HEK293 (cell line): ENCODE measurements at regions not wholly inside any gene's neighbourhood (a gene's known extent, or its start where the extent isn't known, plus 50 kb on each side); places are given as distances from the start of the nearest gene placed in this dataset.

Experiments used
- CTCF ChIA-PET: fragments of 350-600 bp; formaldehyde crosslinking; extraction: SDS; loops from one replicate; lab custom pipeline; 2021; ENCODE audit warnings: antibody characterized with exemption; lab: Yijun Ruan, JAX
- POLR2A ChIA-PET: fragments of 300-600 bp; formaldehyde crosslinking; extraction: SDS; loops from one replicate; lab custom pipeline; 2020; ENCODE audit warnings: antibody characterized with exemption, inconsistent platforms; lab: Yijun Ruan, JAX
- H3K27ac ChIP-seq: fragments of 200-500 bp; sonication (Bioruptor generic); 2 replicates; pipeline ENCODE4 v1.5.1; 2014; ENCODE audit warnings: low read depth, low read length, control low read depth, inconsistent platforms; ENCODE audit errors: extremely low read depth
- H3K36me3 ChIP-seq, 2 experiments: fragments of 200-500 bp in 1 of 2; sonication (Bioruptor generic) in 1 of 2; 1 replicate in 1 of 2; 2 replicates in 1 of 2; pipeline ENCODE4 v1.5.1; 2014 to 2017; ENCODE audit warnings: inconsistent platforms in 2 of 2, low read length in 2 of 2; ENCODE audit not compliant: control insufficient read depth in 2 of 2, insufficient read depth in 1 of 2
- H3K4me1 ChIP-seq: fragments of 200-500 bp; sonication (Bioruptor generic); 2 replicates; pipeline ENCODE4 v1.5.1; 2014; ENCODE audit warnings: mild to moderate bottlenecking, low read length, inconsistent platforms; ENCODE audit not compliant: control insufficient read depth, insufficient read depth
- H3K4me3 ChIP-seq: 2 replicates; pipeline ENCODE4 v1.5.1; 2011; ENCODE audit warnings: low read depth, mild to moderate bottlenecking, control low read depth, low read length, moderate library complexity
- H3K9me3 ChIP-seq: fragments of 200-500 bp; sonication (Bioruptor generic); 2 replicates; pipeline ENCODE4 v1.5.1; 2014; ENCODE audit warnings: low read depth, low read length, inconsistent platforms; ENCODE audit not compliant: control insufficient read depth, insufficient read depth
- HOXA7 ChIP-seq: sonication (generic); formaldehyde crosslinking; IDR thresholded peaks from 2 replicates; pipeline ENCODE4 v1.8.1; 2022; ENCODE audit warnings: missing genetic modification reagents, borderline replicate concordance
- HOXC10 ChIP-seq: sonication (generic); formaldehyde crosslinking; IDR thresholded peaks from 2 replicates; pipeline ENCODE4 v1.8.1; 2023; ENCODE audit warnings: mild to moderate bottlenecking, missing genetic modification reagents
- SP7 ChIP-seq: fragments of 450-650 bp; formaldehyde crosslinking; IDR thresholded peaks from 2 replicates; pipeline ENCODE4 v1.5.1; 2016; ENCODE audit warnings: missing biosample characterization, missing genetic modification characterization
- TCF7L2 ChIP-seq: IDR thresholded peaks from 2 replicates; pipeline ENCODE4 v1.6.1; 2011; ENCODE audit warnings: low read depth, mild to moderate bottlenecking, inconsistent platforms, low read length, moderate library complexity, borderline replicate concordance
- ZBTB1 ChIP-seq: fragments of 450-650 bp; formaldehyde crosslinking; IDR thresholded peaks from 2 replicates; pipeline ENCODE4 v1.5.1; 2016; ENCODE audit warnings: missing biosample characterization, missing genetic modification characterization
- ZNF121 ChIP-seq: fragments of 450-650 bp; formaldehyde crosslinking; IDR thresholded peaks from 2 replicates; pipeline ENCODE4 v1.5.1; 2016; ENCODE audit warnings: missing biosample characterization, missing genetic modification characterization
- ZNF133 ChIP-seq: fragments of 450-650 bp; formaldehyde crosslinking; IDR thresholded peaks from 2 replicates; pipeline ENCODE4 v1.5.1; 2016; ENCODE audit warnings: missing biosample characterization, missing genetic modification characterization
- ZNF157 ChIP-seq: fragments of 450-650 bp; formaldehyde crosslinking; IDR thresholded peaks from 2 replicates; pipeline ENCODE4 v1.5.1; 2016; ENCODE audit warnings: missing biosample characterization, missing genetic modification characterization
- ZNF202 ChIP-seq: fragments of 450-650 bp; formaldehyde crosslinking; IDR thresholded peaks from 2 replicates; pipeline ENCODE4 v1.5.1; 2016; ENCODE audit warnings: missing biosample characterization, missing genetic modification characterization, borderline replicate concordance
- ZNF248 ChIP-seq: fragments of 450-650 bp; formaldehyde crosslinking; IDR thresholded peaks from 2 replicates; pipeline ENCODE4 v1.5.1; 2017; ENCODE audit warnings: missing biosample characterization, missing genetic modification characterization
- ZNF266 ChIP-seq: fragments of 450-650 bp; formaldehyde crosslinking; IDR thresholded peaks from 2 replicates; pipeline ENCODE4 v1.5.1; 2016; ENCODE audit warnings: missing biosample characterization, missing genetic modification characterization, low read depth
- ZNF341 ChIP-seq: fragments of 450-650 bp; formaldehyde crosslinking; IDR thresholded peaks from 2 replicates; pipeline ENCODE4; 2016; ENCODE audit warnings: low read depth, missing biosample characterization, missing genetic modification characterization
- ZNF423 ChIP-seq: fragments of 450-650 bp; formaldehyde crosslinking; IDR thresholded peaks from 2 replicates; pipeline ENCODE4 v1.5.1; 2016; ENCODE audit warnings: missing biosample characterization, missing genetic modification characterization
- ZNF585B ChIP-seq: fragments of 450-650 bp; formaldehyde crosslinking; IDR thresholded peaks from 2 replicates; pipeline ENCODE4 v1.5.1; 2016; ENCODE audit warnings: missing biosample characterization, missing genetic modification characterization
- ZNF600 ChIP-seq: fragments of 450-650 bp; formaldehyde crosslinking; IDR thresholded peaks from 2 replicates; pipeline ENCODE4 v1.5.1; 2016; ENCODE audit warnings: missing biosample characterization, missing genetic modification characterization
- ZNF701 ChIP-seq: fragments of 450-650 bp; formaldehyde crosslinking; IDR thresholded peaks from 2 replicates; pipeline ENCODE4 v1.5.1; 2016; ENCODE audit warnings: missing biosample characterization, missing genetic modification characterization
- ZNF837 ChIP-seq: fragments of 450-650 bp; formaldehyde crosslinking; IDR thresholded peaks from 2 replicates; pipeline ENCODE4 v1.5.1; 2016; ENCODE audit warnings: missing biosample characterization, missing genetic modification characterization
- TF ChIP-seq, protein P1 (sequence below): fragments of 450-650 bp; formaldehyde crosslinking; IDR thresholded peaks from 2 replicates; pipeline ENCODE4 v1.5.1; 2017; ENCODE audit warnings: missing biosample characterization, mild to moderate bottlenecking, missing genetic modification characterization, moderate library complexity
- TF ChIP-seq, protein P2 (sequence below): fragments of 450-650 bp; formaldehyde crosslinking; IDR thresholded peaks from 2 replicates; pipeline ENCODE4 v1.5.1; 2016; ENCODE audit warnings: missing biosample characterization, missing genetic modification characterization
- TF ChIP-seq, protein P3 (sequence below): fragments of 450-650 bp; formaldehyde crosslinking; IDR thresholded peaks from 2 replicates; pipeline ENCODE4 v1.5.1; 2016; ENCODE audit warnings: missing biosample characterization, missing genetic modification characterization
- TF ChIP-seq, protein P4 (sequence below): fragments of 450-650 bp; formaldehyde crosslinking; IDR thresholded peaks from 2 replicates; pipeline ENCODE4; 2016; ENCODE audit warnings: missing biosample characterization, missing genetic modification characterization

DNA sequence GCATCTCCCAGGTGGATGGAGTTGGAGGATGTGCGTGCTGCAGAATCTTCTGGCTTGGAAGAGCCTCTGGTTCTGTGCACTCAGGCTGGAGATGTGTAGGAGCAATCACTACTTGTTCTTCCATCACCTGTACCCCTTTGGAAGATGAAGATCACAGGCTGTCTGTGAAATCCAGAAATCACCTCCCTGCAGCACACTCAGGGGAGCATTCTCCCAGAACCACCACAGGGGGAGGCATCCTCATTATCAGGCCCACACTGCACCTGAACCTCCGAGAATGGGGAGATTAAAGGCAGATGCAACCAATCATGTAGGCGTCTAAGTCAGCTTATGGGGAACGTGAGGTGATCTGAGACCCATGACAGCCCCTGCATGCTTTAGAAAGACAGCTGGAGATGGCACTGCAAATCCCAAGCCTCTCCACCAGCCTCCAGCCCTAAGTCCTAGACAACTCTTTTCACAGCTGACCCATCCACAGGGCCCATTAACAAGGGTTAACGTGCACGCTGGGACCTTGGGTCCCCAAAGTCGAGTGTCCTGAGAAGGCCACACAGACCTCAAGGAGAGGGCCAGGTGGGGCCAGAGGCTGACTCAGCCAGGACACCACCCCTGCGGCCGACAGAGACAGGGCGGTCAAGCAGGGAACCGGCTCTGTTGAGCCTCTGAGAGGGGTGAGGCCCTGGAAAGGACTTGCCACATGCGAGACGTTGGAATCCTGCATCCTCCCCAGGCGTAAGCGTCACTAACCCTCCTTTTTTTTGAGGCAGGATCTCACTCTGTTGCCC is 314.9 kb downstream of the EIPR1 start:
- Histone ChIP-seq H3K27ac (no peak overlapping the region), H3K9me3 (no peaks in the 10 kb centered on the region), H3K4me3 (no peak overlapping the region), H3K4me1 (no peaks in the 10 kb centered on the region), H3K36me3 (no peaks in the 10 kb centered on the region)
- TF ChIP-seq ZNF121 (tag by site-specific recombination) (no peak), ZNF202 (no peak)
- TF ChIP-seq, protein P1, sequence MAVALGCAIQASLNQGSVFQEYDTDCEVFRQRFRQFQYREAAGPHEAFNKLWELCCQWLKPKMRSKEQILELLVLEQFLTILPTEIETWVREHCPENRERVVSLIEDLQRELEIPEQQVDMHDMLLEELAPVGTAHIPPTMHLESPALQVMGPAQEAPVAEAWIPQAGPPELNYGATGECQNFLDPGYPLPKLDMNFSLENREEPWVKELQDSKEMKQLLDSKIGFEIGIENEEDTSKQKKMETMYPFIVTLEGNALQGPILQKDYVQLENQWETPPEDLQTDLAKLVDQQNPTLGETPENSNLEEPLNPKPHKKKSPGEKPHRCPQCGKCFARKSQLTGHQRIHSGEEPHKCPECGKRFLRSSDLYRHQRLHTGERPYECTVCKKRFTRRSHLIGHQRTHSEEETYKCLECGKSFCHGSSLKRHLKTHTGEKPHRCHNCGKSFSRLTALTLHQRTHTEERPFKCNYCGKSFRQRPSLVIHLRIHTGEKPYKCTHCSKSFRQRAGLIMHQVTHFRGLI (tag by site-specific recombination), result no peak
- POLR2A ChIA-PET, result no interaction called here
- CTCF ChIA-PET, result no interaction called here

DNA sequence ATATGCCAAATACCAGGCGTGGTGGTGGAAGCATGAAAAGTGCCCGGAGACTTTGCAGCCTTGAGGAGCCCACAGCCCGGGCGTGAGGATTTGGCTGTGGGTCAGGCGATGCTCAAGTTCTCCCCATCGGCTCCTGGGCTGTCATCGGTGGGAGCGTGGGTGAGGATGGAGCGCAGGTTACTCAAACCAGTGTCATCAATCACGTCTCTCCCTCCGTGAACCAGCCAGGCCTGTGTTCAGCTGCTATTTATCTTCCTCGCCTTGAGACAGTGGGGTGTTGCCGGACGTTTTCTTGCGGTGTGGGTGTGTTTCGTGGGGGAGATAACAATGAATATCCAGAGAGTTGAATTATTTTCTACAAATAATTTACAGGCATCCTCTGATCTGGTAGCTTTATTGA is 317.6 kb downstream of the EIPR1 start:
- Histone ChIP-seq H3K4me1 (no peaks in the 10 kb centered on the region), H3K27ac (no peak overlapping the region), H3K4me3 (no peak overlapping the region), H3K36me3 (no peaks in the 10 kb centered on the region), H3K9me3 (no peaks in the 10 kb centered on the region)
- CTCF ChIA-PET, result interaction anchor here (0.6 kb wide), 1 partner anchor 29 kb away, joined by 3 read pairs; no protein-coding TSS in a partner anchor
- POLR2A ChIA-PET, result no interaction called here
- TF ChIP-seq HOXA7 (CRISPR knock-in tag) (no peak), HOXC10 (CRISPR knock-in tag) (no peak), ZBTB1 (tag by site-specific recombination) (no peak), ZNF423 (tag by site-specific recombination) (no peak), ZNF585B (tag by site-specific recombination) (no peak), ZNF341 (tag by site-specific recombination) (no peak), ZNF600 (tag by site-specific recombination) (no peak), ZNF266 (tag by site-specific recombination) (no peak), TCF7L2 (no peak)
- TF ChIP-seq, protein P2, sequence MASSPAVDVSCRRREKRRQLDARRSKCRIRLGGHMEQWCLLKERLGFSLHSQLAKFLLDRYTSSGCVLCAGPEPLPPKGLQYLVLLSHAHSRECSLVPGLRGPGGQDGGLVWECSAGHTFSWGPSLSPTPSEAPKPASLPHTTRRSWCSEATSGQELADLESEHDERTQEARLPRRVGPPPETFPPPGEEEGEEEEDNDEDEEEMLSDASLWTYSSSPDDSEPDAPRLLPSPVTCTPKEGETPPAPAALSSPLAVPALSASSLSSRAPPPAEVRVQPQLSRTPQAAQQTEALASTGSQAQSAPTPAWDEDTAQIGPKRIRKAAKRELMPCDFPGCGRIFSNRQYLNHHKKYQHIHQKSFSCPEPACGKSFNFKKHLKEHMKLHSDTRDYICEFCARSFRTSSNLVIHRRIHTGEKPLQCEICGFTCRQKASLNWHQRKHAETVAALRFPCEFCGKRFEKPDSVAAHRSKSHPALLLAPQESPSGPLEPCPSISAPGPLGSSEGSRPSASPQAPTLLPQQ, result no peak
- TF ChIP-seq, protein P3, sequence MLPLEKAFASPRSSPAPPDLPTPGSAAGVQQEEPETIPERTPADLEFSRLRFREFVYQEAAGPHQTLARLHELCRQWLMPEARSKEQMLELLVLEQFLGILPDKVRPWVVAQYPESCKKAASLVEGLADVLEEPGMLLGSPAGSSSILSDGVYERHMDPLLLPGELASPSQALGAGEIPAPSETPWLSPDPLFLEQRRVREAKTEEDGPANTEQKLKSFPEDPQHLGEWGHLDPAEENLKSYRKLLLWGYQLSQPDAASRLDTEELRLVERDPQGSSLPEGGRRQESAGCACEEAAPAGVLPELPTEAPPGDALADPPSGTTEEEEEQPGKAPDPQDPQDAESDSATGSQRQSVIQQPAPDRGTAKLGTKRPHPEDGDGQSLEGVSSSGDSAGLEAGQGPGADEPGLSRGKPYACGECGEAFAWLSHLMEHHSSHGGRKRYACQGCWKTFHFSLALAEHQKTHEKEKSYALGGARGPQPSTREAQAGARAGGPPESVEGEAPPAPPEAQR (tag by site-specific recombination), result no peak

DNA sequence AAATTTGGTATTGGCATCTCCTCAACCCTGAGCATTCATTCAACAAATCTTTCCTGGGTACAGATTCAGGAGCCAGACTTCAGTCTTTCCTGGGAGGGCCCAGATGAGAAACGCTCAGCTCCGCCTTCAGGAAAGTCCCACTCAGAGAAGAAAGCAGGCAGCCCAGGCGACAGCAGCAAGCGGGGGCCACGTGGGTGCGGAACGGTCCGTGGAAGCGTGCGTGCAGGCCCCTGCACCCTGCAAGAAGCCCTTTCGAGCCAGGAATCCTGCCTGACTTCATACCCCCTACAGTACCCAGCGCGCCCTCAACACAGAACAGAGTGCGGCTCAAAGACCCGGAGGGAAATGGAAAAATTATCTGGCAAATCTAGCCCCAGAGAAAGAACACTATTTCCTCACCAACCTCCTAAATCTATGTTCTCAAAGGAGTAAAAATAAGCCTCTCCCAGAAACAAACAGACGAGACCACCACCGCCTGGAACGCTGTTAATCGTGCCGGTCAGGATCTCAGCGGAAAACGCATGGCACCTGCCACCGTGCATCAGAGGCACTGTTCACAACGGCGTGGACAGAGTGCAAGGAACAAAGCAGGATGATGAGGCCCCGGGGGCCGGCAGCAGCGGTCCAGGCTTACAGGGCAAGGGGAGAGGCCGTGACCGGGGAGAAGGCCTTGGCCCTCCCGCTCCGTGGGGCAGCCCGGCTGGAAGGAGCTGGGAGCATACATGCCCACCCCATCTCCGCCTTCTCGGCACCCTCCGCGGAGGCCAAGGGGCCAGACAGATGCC is 318.3 kb downstream of the EIPR1 start:
- POLR2A ChIA-PET, result no interaction called here
- H3K36me3 ChIP-seq, result no peaks in the 10 kb centered on the region
- H3K27ac ChIP-seq, result no peak overlapping the region
- H3K9me3 ChIP-seq, result no peaks in the 10 kb centered on the region
- H3K4me3 ChIP-seq, result no peak overlapping the region
- TF ChIP-seq ZNF248 (tag by site-specific recombination), result no peak
- no peak for TF ChIP-seq ZNF157 (tag by site-specific recombination)
- no peak for TF ChIP-seq ZNF600 (tag by site-specific recombination)
- no peak for TF ChIP-seq ZNF701 (tag by site-specific recombination)
- TF ChIP-seq, protein P4, sequence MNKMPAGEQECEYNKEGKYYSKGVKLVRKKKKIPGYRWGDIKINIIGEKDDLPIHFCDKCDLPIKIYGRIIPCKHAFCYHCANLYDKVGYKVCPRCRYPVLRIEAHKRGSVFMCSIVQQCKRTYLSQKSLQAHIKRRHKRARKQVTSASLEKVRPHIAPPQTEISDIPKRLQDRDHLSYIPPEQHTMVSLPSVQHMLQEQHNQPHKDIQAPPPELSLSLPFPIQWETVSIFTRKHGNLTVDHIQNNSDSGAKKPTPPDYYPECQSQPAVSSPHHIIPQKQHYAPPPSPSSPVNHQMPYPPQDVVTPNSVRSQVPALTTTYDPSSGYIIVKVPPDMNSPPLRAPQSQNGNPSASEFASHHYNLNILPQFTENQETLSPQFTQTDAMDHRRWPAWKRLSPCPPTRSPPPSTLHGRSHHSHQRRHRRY, result no peak
- no peak for TF ChIP-seq ZNF837 (tag by site-specific recombination)
- TF ChIP-seq SP7 (tag by site-specific recombination), result no peak
- TF ChIP-seq ZNF133 (tag by site-specific recombination), result no peak
- no peaks in the 10 kb centered on the region for H3K4me1 ChIP-seq
- CTCF ChIA-PET, result no interaction called here
